Panc1 (cell line): ENCODE measurements at regions not wholly inside any gene's neighbourhood (a gene's known extent, or its start where the extent isn't known, plus 50 kb on each side); places are given as distances from the start of the nearest gene placed in this dataset.

Experiments
- POLR2AphosphoS5 ChIP-seq: IDR thresholded peaks from 2 replicates; pipeline ENCODE4 v1.6.1; 2012; ENCODE audit warnings: mild to moderate bottlenecking, low read depth, low read length, moderate library complexity
- TCF7L2 ChIP-seq: IDR thresholded peaks from 2 replicates; pipeline ENCODE4 v1.6.1; 2011; ENCODE audit warnings: mild to moderate bottlenecking, low read depth, low read length, inconsistent platforms
- TF ChIP-seq, protein P1 (sequence below): fragments of 450-650 bp; IDR thresholded peaks from 2 replicates; pipeline ENCODE4 v1.5.1; 2017; ENCODE audit warnings: mild to moderate bottlenecking

DNA sequence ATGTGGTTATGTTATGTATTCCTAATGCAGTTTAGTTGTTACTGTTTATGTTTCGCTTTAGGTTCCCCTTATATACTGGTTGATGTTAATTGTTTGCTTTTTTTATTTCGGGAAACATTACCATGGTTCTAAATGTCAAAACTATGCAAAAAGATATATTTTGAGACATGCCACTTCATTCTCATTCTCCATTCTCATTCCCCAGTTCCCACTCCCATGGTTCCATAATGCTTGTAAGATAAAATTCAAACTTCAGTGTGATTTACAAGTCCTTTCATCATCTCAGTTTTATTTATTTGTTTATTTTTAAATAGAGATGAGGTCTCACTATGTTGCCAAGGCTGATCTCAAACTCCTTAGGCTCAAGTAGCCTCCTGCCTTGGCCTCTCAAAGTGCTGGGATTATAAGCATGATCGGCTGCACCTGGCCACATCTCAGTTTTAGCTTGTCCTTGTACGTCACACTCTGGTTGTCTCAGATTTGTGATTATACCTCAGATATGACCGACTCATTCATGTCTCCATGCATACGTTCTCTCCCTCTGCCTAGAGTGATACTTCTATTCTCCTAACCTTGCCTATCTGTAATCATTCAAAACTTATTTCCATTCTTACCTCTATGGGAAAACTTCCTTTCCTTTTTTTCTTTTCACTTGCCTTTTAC is 407.8 kb upstream of the RGS6 start:
- TF ChIP-seq, protein P1, sequence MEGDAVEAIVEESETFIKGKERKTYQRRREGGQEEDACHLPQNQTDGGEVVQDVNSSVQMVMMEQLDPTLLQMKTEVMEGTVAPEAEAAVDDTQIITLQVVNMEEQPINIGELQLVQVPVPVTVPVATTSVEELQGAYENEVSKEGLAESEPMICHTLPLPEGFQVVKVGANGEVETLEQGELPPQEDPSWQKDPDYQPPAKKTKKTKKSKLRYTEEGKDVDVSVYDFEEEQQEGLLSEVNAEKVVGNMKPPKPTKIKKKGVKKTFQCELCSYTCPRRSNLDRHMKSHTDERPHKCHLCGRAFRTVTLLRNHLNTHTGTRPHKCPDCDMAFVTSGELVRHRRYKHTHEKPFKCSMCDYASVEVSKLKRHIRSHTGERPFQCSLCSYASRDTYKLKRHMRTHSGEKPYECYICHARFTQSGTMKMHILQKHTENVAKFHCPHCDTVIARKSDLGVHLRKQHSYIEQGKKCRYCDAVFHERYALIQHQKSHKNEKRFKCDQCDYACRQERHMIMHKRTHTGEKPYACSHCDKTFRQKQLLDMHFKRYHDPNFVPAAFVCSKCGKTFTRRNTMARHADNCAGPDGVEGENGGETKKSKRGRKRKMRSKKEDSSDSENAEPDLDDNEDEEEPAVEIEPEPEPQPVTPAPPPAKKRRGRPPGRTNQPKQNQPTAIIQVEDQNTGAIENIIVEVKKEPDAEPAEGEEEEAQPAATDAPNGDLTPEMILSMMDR: no peak
- TF ChIP-seq POLR2AphosphoS5 (no peak), TCF7L2 (no peak)
